GM10266 (cell line): ENCODE measurements at regions not wholly inside any gene's neighbourhood (a gene's known extent, or its start where the extent isn't known, plus 50 kb on each side); places are given as distances from the start of the nearest gene placed in this dataset.

ENCODE experiments used
- DNase-seq: peaks from one replicate; pipeline ENCODE4 v3.0.0; 2012; ENCODE audit errors: extremely low spot score
- TF ChIP-seq, protein P1 (sequence below): IDR thresholded peaks from 2 replicates; pipeline ENCODE4 v1.5.1; 2012; ENCODE audit warnings: mild to moderate bottlenecking, low read depth; ENCODE audit not compliant: control insufficient read depth, insufficient read depth; ENCODE audit errors: missing control alignments

DNA sequence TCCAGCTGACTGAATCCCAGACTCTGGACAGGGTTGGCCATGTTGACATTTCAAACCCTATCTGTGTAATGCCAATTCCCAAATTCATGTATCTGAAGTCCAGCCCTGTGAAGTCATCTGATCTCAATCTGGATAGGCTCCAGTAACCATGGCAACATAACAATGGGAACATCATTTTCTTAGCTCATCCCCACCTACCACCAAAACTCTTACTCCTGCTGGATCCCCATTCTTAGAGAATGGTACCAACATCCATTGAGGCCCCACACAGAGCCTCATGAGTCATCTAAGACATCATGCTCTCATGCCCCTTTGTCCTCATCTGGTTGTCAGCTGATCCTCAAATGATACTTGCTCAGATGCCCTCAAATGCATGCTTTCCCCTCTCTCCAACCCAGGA is 58.9 kb upstream of the TEX51 start:
- TF ChIP-seq, protein P1, sequence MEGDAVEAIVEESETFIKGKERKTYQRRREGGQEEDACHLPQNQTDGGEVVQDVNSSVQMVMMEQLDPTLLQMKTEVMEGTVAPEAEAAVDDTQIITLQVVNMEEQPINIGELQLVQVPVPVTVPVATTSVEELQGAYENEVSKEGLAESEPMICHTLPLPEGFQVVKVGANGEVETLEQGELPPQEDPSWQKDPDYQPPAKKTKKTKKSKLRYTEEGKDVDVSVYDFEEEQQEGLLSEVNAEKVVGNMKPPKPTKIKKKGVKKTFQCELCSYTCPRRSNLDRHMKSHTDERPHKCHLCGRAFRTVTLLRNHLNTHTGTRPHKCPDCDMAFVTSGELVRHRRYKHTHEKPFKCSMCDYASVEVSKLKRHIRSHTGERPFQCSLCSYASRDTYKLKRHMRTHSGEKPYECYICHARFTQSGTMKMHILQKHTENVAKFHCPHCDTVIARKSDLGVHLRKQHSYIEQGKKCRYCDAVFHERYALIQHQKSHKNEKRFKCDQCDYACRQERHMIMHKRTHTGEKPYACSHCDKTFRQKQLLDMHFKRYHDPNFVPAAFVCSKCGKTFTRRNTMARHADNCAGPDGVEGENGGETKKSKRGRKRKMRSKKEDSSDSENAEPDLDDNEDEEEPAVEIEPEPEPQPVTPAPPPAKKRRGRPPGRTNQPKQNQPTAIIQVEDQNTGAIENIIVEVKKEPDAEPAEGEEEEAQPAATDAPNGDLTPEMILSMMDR, result no peak
- no peak for DNase-seq

DNA sequence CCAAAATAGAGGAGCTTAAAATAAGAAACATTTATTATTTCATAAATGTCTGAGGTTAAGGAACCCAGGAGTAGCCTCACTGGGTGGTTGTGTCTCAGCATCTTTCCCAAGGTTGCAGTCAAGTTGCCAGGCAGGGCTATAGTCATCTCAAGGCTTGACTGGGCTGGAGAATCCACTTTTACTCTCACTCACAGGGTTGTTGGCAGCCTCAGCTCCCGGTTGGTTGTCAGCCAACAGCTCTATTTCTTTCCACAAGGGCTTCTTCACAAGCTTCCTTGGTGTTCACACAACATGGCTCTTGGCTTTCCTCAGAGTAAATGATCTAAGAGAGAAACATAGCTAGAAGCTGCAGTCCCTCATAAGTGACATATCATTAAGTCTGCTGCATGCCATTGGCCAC is 55.6 kb upstream of the TEX51 start:
- TF ChIP-seq, protein P1, result no peak
- no peak for DNase-seq

DNA sequence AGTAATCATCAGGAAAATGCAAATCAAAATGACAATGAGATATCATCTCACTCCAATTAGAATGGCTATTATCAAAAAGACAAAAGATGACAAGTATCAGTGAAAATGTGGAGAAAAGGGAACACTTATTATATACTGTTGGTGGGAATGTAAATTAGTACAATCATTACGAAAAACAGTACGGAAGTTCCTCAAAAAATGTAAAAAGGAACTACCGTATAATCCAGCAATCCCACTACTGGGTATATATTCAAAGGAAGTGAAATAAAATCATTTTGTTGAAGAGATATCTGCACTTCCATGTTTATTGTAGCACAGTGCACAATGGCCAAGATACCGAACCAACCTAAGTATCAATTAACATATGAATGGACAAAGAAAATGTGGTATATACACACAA is 52.4 kb upstream of the TEX51 start:
- no peak for DNase-seq
- TF ChIP-seq, protein P1, result no peak
